Loucy (cell line): ENCODE measurements at regions not wholly inside any gene's neighbourhood (a gene's known extent, or its start where the extent isn't known, plus 50 kb on each side); places are given as distances from the start of the nearest gene placed in this dataset.

Experiments used
- CTCF ChIP-seq: fragments of 200-600 bp; sonication (generic); conservative IDR thresholded peaks from 2 replicates; pipeline ENCODE4 v1.5.1; 2014; ENCODE audit warnings: mild to moderate bottlenecking, antibody characterized with exemption, low read length
- EZH2phosphoT487 ChIP-seq: fragments of 200-600 bp; IDR thresholded peaks from 2 replicates; pipeline ENCODE4 v1.6.1; 2018; ENCODE audit warnings: antibody characterized with exemption, mild to moderate bottlenecking, moderate library complexity, borderline replicate concordance

DNA sequence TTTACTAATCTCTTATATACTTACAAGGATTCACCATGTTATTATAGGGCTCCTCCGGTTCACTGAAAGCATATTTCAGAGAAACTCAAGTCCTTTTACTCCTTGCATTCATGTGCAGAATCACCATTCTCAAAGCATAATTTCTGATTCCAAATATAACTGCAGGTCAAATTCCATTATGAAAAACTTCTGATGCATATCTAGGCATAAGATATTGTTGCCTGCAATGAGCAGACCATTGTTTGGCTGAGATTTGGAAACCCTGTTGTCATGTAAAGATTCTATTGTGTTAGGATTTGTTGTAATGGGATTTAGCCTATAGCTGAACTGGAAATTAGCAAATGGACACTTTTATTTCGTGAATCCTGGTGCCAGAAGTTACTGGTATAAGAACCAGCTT lies 69.5 kb upstream of the PRICKLE2 start:
- no peak for TF ChIP-seq CTCF
- TF ChIP-seq EZH2phosphoT487: no peak
